HG03039 (cell line): ENCODE measurements at regions not wholly inside any gene's neighbourhood (a gene's known extent, or its start where the extent isn't known, plus 50 kb on each side); places are given as distances from the start of the nearest gene placed in this dataset.
"Not testable (repeated sequence)": the region's sequence is repeated elsewhere in the genome, so short reads cannot be mapped to it uniquely, and the experiment has no call there.

Experiments
- ATAC-seq: cut with Tn5 transposase; IDR thresholded peaks from one replicate; pipeline ENCODE4 v1.9.1; 2021; ENCODE audit warnings: mild to moderate bottlenecking, moderate library complexity; ENCODE audit not compliant: unreplicated experiment

DNA sequence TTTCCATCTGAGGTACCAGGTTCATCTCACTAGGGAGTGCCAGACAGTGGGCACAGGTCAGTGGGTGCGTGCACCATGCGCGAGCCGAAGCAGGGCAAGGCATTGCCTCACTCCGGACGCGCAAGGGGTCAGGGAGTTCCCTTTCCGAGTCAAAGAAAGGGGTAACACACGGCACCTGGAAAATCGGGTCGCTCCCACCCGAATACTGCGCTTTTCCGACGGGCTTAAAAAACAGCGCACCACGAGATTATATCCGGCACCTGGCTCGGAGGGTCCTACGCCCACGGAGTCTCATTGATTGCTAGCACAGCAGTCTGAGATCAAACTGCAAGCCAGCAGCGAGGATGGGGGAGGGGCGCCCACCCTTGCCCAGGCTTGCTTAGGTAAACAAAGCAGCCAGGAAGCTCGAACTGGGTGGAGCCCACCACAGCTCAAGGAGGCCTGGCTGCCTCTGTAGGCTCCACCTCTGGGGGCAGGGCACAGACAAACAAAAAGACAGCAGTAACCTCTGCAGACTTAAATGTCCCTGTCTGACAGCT is 242.5 kb downstream of the CYLC2 start:
- not testable (repeated sequence) for ATAC-seq

DNA sequence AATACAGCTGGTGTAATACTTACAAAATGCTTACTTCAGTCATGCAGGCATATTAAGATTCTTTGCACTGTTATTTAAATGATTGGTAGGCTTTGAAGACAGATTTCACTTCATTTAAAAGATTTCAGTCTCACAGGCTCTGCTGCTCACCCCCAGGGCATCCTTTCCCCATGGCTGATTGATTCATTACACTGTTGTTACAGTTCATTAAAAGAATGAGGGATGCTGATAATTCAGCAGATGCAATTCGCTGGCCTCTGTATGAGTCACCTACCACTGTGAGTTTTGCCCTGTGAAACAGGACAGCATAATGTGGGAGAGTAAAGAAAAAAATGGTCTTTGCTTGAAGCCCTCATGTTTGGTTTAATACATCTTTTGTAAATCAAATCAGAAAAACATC is 246.9 kb downstream of the CYLC2 start:
- ATAC-seq = no peak

DNA sequence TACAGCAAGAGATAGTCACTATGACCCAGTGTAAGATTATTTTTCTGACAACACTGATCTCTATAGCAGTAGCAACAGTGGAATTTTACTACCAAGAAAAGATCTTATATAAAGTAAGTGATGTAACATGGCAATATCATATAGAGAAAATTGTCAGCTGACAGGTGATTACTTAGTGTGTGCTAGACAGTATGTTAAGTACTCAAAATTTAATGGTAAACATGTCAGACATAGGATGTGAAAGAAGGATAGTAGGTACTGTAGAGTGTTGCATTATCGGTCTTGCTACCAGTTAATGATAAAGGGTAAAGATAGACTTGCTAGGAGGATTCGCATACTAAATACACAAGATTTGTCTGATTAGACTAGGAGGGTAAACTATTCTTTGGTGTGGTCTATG is 247.4 kb downstream of the CYLC2 start:
- ATAC-seq = no peak

DNA sequence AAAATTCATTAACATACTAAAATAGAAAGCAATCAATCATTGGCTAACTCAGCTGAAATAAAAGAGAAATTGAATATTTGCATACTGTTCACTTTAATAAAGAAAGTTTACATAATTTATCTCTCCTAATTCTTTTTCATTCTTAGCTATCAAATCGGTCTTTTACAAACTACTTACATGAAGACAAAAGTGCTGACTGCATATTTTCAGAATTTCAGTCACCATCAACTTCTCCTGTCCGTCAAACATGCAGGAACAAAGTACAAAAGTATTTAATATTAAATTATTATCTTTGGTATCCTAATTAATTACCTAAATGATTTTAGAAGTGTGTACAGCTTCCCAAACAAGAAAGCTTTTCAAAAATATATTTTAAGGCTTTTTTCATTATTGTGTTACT is 248.4 kb downstream of the CYLC2 start:
- ATAC-seq = no peak

DNA sequence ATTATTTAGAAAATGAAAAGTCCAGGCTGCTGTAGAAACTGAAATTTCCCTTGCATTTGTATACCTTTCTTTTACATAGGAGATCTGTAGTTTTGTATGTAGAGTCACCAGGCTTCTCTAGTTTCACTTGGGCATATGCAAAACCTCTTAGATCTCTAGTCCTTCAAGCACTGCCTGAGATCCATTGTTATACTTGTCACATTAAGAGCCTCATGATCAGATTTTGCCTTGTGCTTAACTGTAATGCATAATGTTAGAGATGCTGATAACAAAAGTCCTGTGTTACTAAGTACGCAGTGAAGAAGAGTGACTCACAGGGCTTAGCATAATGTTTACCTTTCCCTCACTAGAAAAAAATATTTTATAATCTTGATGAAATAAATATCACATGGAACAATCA is 250.2 kb downstream of the CYLC2 start:
- no peak for ATAC-seq

DNA sequence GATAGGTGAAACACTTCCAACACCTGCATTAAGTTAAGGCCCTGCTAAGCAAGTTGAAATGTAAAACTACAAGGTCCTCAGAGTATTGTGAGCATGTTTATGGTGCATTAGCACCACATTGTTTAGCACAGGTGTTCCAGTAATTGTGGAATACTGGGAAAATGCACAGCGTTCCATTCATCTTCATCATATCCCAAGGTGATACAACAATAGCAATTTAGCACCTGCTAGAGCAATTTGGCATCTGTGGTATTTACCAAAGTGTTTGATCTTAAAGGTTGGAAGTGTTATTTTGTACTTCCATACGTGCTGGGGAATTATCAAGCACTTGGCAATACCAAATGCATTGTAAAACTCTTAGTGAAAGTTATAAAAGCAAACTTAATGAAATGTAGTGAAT is 266.8 kb downstream of the CYLC2 start:
- ATAC-seq = no peak

DNA sequence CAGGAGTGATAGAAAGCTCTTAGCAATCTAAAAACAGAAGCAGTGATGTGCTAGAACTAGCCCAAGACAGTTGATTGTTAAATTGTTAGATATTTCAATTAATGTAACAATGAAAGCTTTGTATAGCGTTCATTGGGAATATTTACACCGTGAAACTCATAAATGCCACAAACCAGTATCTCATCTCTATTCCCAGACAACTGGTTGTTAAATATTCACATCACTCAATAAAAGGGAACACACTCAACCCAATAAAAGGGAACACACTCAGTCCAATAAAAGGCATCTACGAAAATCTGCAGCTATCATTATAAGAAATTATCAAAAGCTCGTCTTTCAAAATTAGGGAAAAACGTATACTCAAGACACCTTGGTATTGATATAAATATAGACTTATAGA is 270.9 kb downstream of the CYLC2 start:
- no peak for ATAC-seq

DNA sequence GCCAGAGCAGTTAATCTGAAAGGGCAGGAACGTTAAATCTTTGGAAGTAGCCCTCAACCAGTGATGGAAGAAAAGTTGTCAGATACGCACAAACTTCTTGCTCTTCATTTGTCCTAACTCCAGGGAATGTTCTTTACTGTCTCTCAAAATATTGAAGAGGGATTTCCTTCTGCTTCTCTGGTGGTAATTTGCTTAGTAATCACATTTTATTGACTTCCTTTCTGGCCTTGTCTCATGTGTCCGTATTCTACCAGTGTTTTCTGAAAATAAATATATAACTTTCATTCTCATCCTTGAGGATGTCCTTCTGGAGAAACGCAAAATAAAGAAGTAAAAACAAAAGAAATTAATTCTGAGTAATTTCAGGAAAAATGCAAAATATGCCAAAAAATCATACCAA is 282.1 kb downstream of the CYLC2 start:
- ATAC-seq = no peak

DNA sequence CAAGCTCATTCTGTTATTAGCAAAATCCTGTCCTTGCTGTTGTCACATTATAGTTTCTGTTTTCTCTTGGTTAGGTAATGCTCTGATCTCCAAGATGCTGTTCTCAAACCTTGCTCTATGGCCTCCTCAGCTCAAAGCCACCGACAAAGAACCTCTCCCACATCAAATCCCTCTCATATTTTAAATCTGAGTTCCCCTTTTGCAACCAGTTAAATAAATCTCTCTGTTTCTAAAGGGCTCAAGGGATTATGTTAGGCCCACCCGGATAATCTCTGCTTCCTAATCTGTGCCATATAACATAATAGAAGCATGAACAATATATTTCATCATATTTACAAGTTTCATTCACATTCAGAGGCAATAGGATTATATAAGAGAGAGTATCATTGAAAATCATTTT is 286.0 kb downstream of the CYLC2 start:
- no peak for ATAC-seq

DNA sequence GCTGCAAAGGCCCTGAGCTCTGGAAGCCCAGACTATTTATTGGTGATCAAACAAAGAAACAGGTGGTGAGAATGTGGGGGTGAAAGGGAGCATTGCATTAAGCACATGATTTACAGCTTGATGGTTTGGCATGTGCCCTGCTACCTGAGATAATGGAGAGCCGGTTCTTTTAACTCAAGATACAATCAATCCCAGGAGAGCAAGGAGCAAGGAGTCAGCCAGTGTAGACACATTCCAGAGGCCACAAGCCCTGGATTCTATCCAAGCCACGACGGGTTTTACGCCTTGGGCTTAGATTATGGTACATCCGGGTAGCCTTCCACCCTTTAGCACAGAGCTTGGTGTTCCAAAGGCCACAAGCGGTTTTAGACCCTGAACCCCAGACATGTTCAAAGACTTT is 292.2 kb downstream of the CYLC2 start:
- ATAC-seq = no peak

DNA sequence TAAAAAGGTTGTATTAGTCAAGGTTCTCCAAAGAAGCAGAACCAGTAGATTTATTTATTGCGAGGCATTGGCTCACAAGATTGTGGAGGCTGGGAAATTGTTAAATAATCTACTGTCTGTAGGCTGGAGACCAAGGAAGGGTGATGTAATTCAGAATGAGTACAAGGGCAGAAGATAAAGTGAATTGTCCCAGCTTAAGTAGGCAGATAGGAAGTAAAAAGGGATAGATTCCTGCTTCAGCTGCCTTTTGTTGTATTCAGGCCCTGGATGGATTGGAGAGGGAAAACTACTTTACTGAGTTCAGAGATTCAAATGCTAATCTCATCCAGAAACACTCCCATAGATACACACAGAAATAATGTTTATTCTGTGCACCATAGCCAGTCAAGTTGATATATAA is 301.1 kb downstream of the CYLC2 start:
- ATAC-seq = no peak

DNA sequence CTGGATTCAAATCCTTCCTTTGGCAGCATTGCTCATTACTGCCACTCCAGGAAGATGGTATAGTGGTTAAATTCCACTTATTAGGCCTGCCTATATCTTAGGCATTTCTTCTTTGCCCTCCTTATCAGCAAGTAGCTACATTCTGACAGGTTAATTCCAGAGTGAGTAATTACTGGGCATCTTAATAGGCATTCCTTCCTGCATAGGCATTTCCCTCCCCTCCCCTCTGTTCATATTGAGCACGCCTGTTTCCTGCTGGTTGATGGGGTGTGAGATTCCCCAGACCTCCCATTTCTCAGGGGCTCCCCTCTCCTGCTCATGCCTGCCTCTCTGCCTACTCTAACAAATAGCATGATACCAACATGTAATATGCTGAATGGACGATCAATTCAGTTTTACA is 305.9 kb downstream of the CYLC2 start:
- ATAC-seq = no peak

DNA sequence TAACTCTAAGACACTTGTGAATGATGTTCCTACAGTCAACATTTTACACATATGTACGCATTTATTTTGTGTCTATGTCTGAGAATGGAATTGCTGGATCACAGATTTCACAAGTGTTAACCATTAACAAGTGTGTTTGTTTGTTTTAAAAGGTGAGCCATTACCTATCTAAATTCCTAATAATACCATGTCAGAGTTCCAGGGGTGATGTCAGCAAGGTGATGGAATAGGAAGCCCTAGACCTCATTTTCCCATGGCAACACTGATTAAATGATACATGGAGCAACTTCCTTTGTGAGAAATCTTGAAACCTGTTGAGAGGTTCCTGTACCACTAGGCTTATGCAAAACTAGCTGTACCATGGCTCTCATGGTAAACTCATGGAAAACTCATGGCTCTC is 309.7 kb downstream of the CYLC2 start:
- ATAC-seq = no peak

DNA sequence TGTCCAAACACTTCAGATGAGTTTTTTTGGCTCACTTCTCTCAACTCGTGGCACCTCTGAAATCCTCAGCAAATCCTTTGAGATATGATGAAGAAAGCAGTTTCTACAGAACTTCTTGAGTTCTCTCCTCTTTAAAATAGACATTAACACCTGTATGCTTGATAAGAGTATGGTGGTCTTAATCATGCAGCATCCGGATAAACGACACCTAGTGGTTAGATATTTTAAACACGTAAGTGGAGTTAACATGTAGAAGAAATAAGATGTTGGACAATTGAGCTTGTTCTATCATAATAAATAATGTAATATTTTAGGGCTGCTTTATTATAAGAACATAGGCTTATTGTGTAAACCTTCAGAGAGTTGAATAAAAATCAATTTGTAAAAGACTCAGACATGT is 324.8 kb downstream of the CYLC2 start:
- ATAC-seq = no peak

DNA sequence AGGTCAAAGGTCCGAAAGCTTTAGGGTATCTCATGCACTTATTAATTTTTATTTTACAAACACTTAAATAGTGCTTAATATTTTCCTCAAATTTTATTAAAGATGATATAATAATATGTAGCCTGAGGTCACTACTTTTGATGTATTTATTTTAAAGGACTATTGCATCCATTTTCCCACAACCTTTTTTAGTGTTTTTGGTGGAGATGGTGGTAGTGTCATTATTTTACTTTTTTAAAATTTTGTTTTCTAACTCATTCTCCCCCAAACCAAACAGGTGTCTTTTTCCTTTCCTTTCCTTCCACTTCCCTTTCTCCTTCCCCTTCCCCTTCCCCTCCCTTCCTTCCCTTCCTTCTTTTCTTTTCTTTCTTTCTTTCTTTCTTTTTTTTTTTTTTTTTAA is 328.6 kb downstream of the CYLC2 start:
- ATAC-seq = no peak

DNA sequence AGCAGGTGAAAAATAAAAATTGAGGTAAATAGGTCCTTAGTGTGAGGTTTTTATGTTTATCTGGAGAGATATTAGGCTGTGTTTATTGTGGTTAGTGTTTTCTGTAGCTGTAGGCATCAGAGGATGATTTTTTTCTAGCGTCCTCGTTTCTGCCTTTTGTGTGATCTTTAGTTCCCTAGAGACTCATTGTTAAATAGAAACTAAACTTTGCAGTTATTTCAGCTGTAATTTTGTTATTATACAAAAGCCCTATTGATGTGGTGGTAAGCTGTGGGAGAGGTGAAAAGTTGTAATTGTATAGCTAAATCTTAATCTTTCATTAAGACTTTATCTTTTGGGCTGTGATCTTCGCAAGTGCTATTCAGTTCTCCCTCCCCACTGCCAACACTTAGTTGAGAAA is 340.3 kb downstream of the CYLC2 start:
- no peak for ATAC-seq

DNA sequence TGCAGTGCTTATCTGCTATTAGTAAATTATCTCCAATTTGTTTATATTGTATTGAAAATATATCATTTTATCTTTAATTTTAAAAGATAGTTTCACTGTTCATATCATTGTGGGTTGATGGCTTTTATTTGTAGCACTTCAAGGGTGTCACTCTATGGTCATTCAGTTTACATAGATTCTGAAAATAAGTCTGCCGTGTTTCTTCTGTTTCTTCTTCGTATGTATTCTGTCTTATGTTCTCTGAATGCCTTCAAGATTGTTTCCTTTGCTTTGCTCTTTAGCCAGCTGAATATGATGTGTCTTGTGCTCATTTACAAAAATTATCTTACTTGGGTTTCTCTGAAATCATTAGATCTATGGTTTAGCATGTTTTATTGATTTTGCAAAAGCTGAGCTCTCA is 359.9 kb downstream of the CYLC2 start:
- no peak for ATAC-seq

DNA sequence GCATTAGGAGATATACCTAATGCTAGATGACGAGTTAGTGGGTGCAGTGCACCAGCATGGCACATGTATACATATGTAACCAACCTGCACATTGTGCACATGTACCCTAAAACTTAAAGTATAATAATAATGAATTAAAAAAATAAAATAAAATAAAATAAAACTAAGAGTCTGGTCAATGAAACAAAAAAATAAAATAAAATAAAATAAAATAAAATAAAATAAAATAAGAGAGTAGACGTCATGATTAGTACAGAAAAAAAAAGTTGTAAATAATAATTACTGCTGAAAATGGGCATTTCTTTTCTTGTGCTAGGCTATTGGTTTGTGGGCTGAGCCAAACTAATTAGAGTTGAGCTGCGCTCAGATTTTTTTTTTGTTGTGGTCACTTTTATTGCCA is 362.8 kb downstream of the CYLC2 start:
- ATAC-seq = not testable (repeated sequence)

DNA sequence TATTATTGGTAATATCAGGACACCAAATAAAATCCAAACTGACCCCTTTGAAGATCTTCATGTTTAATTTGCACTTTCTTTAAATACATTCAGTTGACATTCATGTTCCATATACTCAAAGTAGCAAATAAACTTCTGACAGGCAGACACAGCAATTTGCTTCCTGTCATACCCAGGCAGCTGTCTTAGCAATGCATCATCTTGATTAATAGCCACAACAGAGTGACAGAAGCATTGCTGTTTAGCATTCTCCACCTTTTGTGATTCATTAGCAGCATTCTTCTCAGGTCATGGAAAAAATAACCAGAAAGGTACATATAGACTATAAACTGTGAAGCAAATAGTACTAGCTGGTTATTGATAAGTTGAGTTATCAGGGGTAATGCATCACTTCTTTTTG is 366.8 kb downstream of the CYLC2 start:
- no peak for ATAC-seq

DNA sequence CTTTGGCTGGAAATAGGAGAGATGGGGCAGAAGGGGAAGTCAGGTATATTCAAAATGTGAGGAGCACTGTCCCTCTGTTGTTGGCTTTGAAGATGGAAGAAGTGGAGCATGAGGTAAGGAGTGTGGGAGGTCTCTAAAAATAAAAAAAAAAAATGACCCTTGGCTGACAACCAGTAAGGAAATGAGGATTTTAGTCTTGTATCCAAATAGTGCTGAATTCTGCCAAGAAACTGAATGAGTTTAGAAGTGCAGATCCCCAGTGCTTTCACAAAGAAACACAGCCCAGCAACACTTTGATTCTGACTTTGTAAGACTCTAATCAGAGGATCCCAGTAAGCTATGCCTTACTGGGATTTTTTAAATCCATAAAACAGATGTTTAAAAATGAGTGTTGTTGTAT is 367.9 kb downstream of the CYLC2 start:
- no peak for ATAC-seq

DNA sequence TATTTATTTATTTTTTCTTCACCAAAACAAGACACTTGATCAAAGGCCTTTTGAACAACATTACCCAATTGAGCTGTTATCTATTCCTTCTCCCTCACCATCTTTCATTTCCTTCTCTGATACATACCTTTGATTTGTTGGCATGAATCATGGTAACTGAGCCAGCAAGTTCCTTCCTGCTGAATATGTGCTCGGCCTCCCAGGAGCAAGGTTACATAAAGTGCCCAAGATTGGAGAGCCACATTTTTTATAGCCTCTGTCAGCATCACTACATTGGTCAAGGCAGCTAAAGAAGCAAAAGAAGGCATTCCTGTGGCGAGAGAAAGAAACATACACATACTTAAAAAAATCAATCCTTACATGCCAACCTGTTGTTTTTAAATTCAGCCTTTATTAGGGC is 369.6 kb downstream of the CYLC2 start:
- no peak for ATAC-seq

DNA sequence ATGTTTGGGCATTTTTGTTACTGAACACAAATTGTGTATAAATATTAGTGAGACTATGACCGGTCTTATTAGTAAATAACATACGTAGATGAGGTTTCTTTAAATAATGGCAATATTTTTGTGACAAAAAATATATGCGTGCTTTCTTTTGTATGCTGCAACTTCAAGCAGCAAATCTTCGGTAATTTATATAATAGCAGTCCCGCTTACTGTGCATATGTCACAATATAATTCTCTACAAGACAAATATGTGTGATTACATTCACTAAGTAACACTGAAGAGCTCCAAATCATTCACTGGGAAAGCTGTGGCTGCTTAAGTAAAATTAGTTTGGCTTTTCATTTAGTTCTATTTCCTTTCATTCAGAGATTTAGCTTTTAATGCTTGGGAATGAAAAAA is 376.0 kb downstream of the CYLC2 start:
- no peak for ATAC-seq

DNA sequence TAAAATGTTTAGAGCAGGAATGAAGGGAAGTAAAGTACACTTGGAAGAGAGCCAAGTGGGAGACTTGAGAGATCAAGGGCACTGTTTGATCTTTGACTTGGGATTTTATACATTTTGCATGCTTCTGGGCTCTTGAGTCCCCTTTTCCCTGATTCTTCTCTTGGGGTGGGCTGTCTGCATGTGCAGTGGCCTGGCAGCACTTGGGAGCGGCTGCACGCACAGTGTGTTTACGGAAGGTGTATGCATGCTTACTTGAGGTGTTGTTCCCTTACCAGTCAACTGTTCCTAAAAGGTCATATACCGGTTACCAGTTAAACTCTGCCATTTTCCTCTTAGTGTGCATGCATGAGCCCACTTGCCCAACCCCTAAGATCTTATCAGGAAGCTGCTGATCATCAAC is 377.7 kb downstream of the CYLC2 start:
- no peak for ATAC-seq

DNA sequence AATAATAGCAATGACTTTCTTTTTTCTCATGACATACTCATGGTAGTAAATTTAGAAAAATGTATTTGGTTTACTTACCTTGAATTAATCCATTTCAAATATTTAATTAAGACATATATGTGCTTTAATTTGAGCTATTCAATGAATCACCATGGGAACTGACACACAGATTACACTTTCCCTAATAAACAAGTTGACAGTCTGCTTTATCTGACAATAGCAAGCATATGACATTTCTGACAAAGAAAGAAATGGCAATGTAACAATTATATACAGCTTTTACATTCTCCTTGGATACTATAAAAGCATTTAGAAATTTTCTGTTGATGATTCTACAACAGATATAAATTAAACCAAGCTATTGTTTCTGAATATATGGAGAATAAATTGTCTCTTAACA is 382.5 kb downstream of the CYLC2 start:
- ATAC-seq = no peak
